Fibroblast of the aortic adventitia (primary cell): ENCODE measurements at regions not wholly inside any gene's neighbourhood (a gene's known extent, or its start where the extent isn't known, plus 50 kb on each side); places are given as distances from the start of the nearest gene placed in this dataset.

Experiments used
- DNase-seq: peaks from one replicate; pipeline ENCODE4 v3.0.0-alpha.2; 2010; ENCODE audit warnings: low read depth
- H3K4me3 ChIP-seq: 2 replicates; pipeline ENCODE4 v1.5.1; 2011; ENCODE audit warnings: low read depth, mild to moderate bottlenecking, control low read depth, low read length, moderate library complexity
- CTCF ChIP-seq: IDR thresholded peaks from 2 replicates; pipeline ENCODE4 v1.5.1; 2011; ENCODE audit warnings: mild to moderate bottlenecking, low read length, control low read depth, inconsistent platforms; ENCODE audit not compliant: insufficient read depth

GRCh38 chr13:22700246-22700887 lies 480.4 kb upstream of the SGCG start:
- DNase-seq, result no peak
- no peak overlapping the region for H3K4me3 ChIP-seq
- no peak for TF ChIP-seq CTCF

GRCh38 chr13:22703601-22704209 lies 477.1 kb upstream of the SGCG start:
- no peak overlapping the region for H3K4me3 ChIP-seq
- TF ChIP-seq CTCF, result no peak
- DNase-seq, result no peak

GRCh38 chr13:22707946-22708345 lies 472.8 kb upstream of the SGCG start:
- no peak for TF ChIP-seq CTCF
- H3K4me3 ChIP-seq, result no peak overlapping the region
- DNase-seq, result no peak

GRCh38 chr13:22717036-22717435 lies 463.7 kb upstream of the SGCG start:
- no peak for TF ChIP-seq CTCF
- DNase-seq, result no peak
- no peak overlapping the region for H3K4me3 ChIP-seq

- no peak for TF ChIP-seq CTCF
- DNase-seq, result no peak
- H3K4me3 ChIP-seq, result no peak overlapping the region
These were observed 454.1 kb upstream of the SGCG start for GRCh38 chr13:22726726-22727125.

GRCh38 chr13:22735011-22735995 lies 445.5 kb upstream of the SGCG start:
- H3K4me3 ChIP-seq, result no peak overlapping the region
- TF ChIP-seq CTCF, result no peak
- DNase-seq, result no peak
